Dendritic cell treated with granulocyte-macrophage colony-stimulating factor and Interleukin-4, amounts not matched to agents 40 ng/mL and 50 ng/mL, for 4 days (primary cell): ENCODE measurements at regions not wholly inside any gene's neighbourhood (a gene's known extent, or its start where the extent isn't known, plus 50 kb on each side); places are given as distances from the start of the nearest gene placed in this dataset.

ENCODE experiments used
- H3K27ac Mint-ChIP-seq: one replicate; pipeline ENCODE4 v1.8.0; 2022; ENCODE audit warnings: mild to moderate bottlenecking, mixed read lengths
- H3K27me3 Mint-ChIP-seq: one replicate; pipeline ENCODE4 v1.8.0; 2022; ENCODE audit warnings: mild to moderate bottlenecking, mixed read lengths
- H3K36me3 Mint-ChIP-seq: one replicate; pipeline ENCODE4 v1.8.0; 2022; ENCODE audit warnings: low read depth, mixed read lengths
- H3K4me1 Mint-ChIP-seq: one replicate; pipeline ENCODE4 v1.8.0; 2022; ENCODE audit warnings: low read depth, mixed read lengths
- H3K4me3 Mint-ChIP-seq: one replicate; pipeline ENCODE4 v1.8.0; 2022; ENCODE audit warnings: mild to moderate bottlenecking, moderate library complexity, mixed read lengths
- H3K9me3 Mint-ChIP-seq: one replicate; pipeline ENCODE4 v1.8.0; 2022; ENCODE audit warnings: mixed read lengths
- intact Hi-C: fragments of 100-400 bp; cut with micrococcal nuclease; formaldehyde crosslinking; loops from one replicate; pipeline ENCODE4 v1.15.0; 2022

GRCh38 chr13:24080134-24080533 lies 80.4 kb upstream of the SPATA13 start:
- Mint-ChIP-seq H3K27me3 (peaks cover 3% of the 10 kb centered on the region), H3K36me3 (no peaks in the 10 kb centered on the region), H3K9me3 (no peaks in the 10 kb centered on the region), H3K4me3 (no peak overlapping the region), H3K27ac (no peak overlapping the region), H3K4me1 (peaks cover 17% of the 10 kb centered on the region)
- intact Hi-C loops: no loop called here

GRCh38 chr13:24081387-24081786 lies 79.1 kb upstream of the SPATA13 start:
- Mint-ChIP-seq H3K36me3 (no peaks in the 10 kb centered on the region), H3K27ac (no peak overlapping the region), H3K9me3 (no peaks in the 10 kb centered on the region), H3K4me3 (no peak overlapping the region), H3K27me3 (peaks cover 8% of the 10 kb centered on the region), H3K4me1 (peaks cover 15% of the 10 kb centered on the region)
- intact Hi-C loops: no loop called here

- H3K27ac Mint-ChIP-seq: no peak overlapping the region
- intact Hi-C loops: no loop called here
- no peak overlapping the region for H3K4me3 Mint-ChIP-seq
- H3K36me3 Mint-ChIP-seq: no peaks in the 10 kb centered on the region
- H3K27me3 Mint-ChIP-seq: peaks cover 11% of the 10 kb centered on the region
- H3K4me1 Mint-ChIP-seq: peaks cover 12% of the 10 kb centered on the region
- no peaks in the 10 kb centered on the region for H3K9me3 Mint-ChIP-seq
Measured at GRCh38 chr13:24083141-24083540, 77.4 kb upstream of the SPATA13 start.

- H3K27me3 Mint-ChIP-seq: peaks cover 11% of the 10 kb centered on the region
- H3K4me3 Mint-ChIP-seq: no peak overlapping the region
- intact Hi-C loops: no loop called here
- no peak overlapping the region for H3K27ac Mint-ChIP-seq
- no peaks in the 10 kb centered on the region for H3K36me3 Mint-ChIP-seq
- H3K9me3 Mint-ChIP-seq: no peaks in the 10 kb centered on the region
- peaks cover 12% of the 10 kb centered on the region for H3K4me1 Mint-ChIP-seq
Measured at GRCh38 chr13:24083722-24084421, 76.6 kb upstream of the SPATA13 start.

GRCh38 chr13:24085662-24086061 lies 74.9 kb upstream of the SPATA13 start:
- no peaks in the 10 kb centered on the region for H3K36me3 Mint-ChIP-seq

GRCh38 chr13:24086642-24087041 lies 73.9 kb upstream of the SPATA13 start:
- Mint-ChIP-seq H3K27ac (no peak overlapping the region), H3K36me3 (no peaks in the 10 kb centered on the region), H3K9me3 (no peaks in the 10 kb centered on the region), H3K4me1 (no peaks in the 10 kb centered on the region), H3K27me3 (peaks cover 11% of the 10 kb centered on the region), H3K4me3 (no peak overlapping the region)
- intact Hi-C loops: no loop called here

More at GRCh38 chr13:24085662-24086061, 74.9 kb upstream of the SPATA13 start:
- Mint-ChIP-seq H3K27me3 (peaks cover 11% of the 10 kb centered on the region), H3K4me1 (no peaks in the 10 kb centered on the region), H3K4me3 (no peak overlapping the region), H3K9me3 (no peaks in the 10 kb centered on the region), H3K27ac (no peak overlapping the region)
- intact Hi-C loops: no loop called here

- Mint-ChIP-seq H3K27ac (no peak overlapping the region), H3K27me3 (peaks cover 11% of the 10 kb centered on the region), H3K36me3 (no peaks in the 10 kb centered on the region), H3K4me3 (no peak overlapping the region), H3K4me1 (no peaks in the 10 kb centered on the region), H3K9me3 (no peaks in the 10 kb centered on the region)
- intact Hi-C loops: no loop called here
Measured at GRCh38 chr13:24087605-24088225, 72.8 kb upstream of the SPATA13 start.

- intact Hi-C loops: no loop called here
- no peaks in the 10 kb centered on the region for H3K9me3 Mint-ChIP-seq
- no peak overlapping the region for H3K27ac Mint-ChIP-seq
- H3K4me3 Mint-ChIP-seq: no peak overlapping the region
- no peaks in the 10 kb centered on the region for H3K36me3 Mint-ChIP-seq
- H3K27me3 Mint-ChIP-seq: peaks cover 8% of the 10 kb centered on the region
- H3K4me1 Mint-ChIP-seq: no peaks in the 10 kb centered on the region
Measured at GRCh38 chr13:24090049-24090448, 70.5 kb upstream of the SPATA13 start.

- Mint-ChIP-seq H3K4me1 (no peaks in the 10 kb centered on the region), H3K9me3 (no peaks in the 10 kb centered on the region), H3K27me3 (peaks cover 5% of the 10 kb centered on the region), H3K4me3 (no peak overlapping the region), H3K36me3 (no peaks in the 10 kb centered on the region), H3K27ac (no peak overlapping the region)
- intact Hi-C loops: no loop called here
Measured at GRCh38 chr13:24091080-24091479, 69.4 kb upstream of the SPATA13 start.

- H3K36me3 Mint-ChIP-seq: no peaks in the 10 kb centered on the region
- peaks cover 3% of the 10 kb centered on the region for H3K4me1 Mint-ChIP-seq
- no peaks in the 10 kb centered on the region for H3K27me3 Mint-ChIP-seq
- H3K27ac Mint-ChIP-seq: no peak overlapping the region
- no peaks in the 10 kb centered on the region for H3K9me3 Mint-ChIP-seq
- no peak overlapping the region for H3K4me3 Mint-ChIP-seq
- intact Hi-C loops: no loop called here
Measured at GRCh38 chr13:24092108-24092507, 68.4 kb upstream of the SPATA13 start.

GRCh38 chr13:24093047-24093446 lies 67.5 kb upstream of the SPATA13 start:
- Mint-ChIP-seq H3K27me3 (no peaks in the 10 kb centered on the region), H3K4me3 (no peak overlapping the region), H3K27ac (no peak overlapping the region), H3K4me1 (peaks cover 9% of the 10 kb centered on the region), H3K9me3 (no peaks in the 10 kb centered on the region), H3K36me3 (no peaks in the 10 kb centered on the region)
- intact Hi-C loops: no loop called here

- intact Hi-C loops: no loop called here
- peaks cover 9% of the 10 kb centered on the region for H3K27me3 Mint-ChIP-seq
- no peaks in the 10 kb centered on the region for H3K9me3 Mint-ChIP-seq
- H3K4me3 Mint-ChIP-seq: no peak overlapping the region
- H3K27ac Mint-ChIP-seq: no peak overlapping the region
- H3K36me3 Mint-ChIP-seq: no peaks in the 10 kb centered on the region
- peaks cover 9% of the 10 kb centered on the region for H3K4me1 Mint-ChIP-seq
Measured at GRCh38 chr13:24096659-24097058, 63.9 kb upstream of the SPATA13 start.

GRCh38 chr13:24097064-24097463 lies 63.5 kb upstream of the SPATA13 start:
- no peak overlapping the region for H3K4me3 Mint-ChIP-seq
- H3K9me3 Mint-ChIP-seq: no peaks in the 10 kb centered on the region
- no peak overlapping the region for H3K27ac Mint-ChIP-seq
- H3K36me3 Mint-ChIP-seq: no peaks in the 10 kb centered on the region
- H3K27me3 Mint-ChIP-seq: peaks cover 9% of the 10 kb centered on the region
- intact Hi-C loops: no loop called here
- H3K4me1 Mint-ChIP-seq: peaks cover 9% of the 10 kb centered on the region

- Mint-ChIP-seq H3K27me3 (peaks cover 9% of the 10 kb centered on the region), H3K4me1 (peaks cover 9% of the 10 kb centered on the region), H3K27ac (no peak overlapping the region), H3K36me3 (no peaks in the 10 kb centered on the region), H3K4me3 (no peak overlapping the region), H3K9me3 (no peaks in the 10 kb centered on the region)
- intact Hi-C loops: no loop called here
Measured at GRCh38 chr13:24097667-24098066, 62.9 kb upstream of the SPATA13 start.

GRCh38 chr13:24099490-24099889 lies 61.0 kb upstream of the SPATA13 start:
- Mint-ChIP-seq H3K4me3 (no peak overlapping the region), H3K36me3 (no peaks in the 10 kb centered on the region), H3K27me3 (peaks cover 9% of the 10 kb centered on the region), H3K4me1 (peaks cover 9% of the 10 kb centered on the region), H3K9me3 (no peaks in the 10 kb centered on the region), H3K27ac (no peak overlapping the region)
- intact Hi-C loops: no loop called here
